ENCODE measurements at regions not wholly inside any gene's neighbourhood (a gene's known extent, or its start where the extent isn't known, plus 50 kb on each side); places are given as distances from the start of the nearest gene placed in this dataset.

DNA sequence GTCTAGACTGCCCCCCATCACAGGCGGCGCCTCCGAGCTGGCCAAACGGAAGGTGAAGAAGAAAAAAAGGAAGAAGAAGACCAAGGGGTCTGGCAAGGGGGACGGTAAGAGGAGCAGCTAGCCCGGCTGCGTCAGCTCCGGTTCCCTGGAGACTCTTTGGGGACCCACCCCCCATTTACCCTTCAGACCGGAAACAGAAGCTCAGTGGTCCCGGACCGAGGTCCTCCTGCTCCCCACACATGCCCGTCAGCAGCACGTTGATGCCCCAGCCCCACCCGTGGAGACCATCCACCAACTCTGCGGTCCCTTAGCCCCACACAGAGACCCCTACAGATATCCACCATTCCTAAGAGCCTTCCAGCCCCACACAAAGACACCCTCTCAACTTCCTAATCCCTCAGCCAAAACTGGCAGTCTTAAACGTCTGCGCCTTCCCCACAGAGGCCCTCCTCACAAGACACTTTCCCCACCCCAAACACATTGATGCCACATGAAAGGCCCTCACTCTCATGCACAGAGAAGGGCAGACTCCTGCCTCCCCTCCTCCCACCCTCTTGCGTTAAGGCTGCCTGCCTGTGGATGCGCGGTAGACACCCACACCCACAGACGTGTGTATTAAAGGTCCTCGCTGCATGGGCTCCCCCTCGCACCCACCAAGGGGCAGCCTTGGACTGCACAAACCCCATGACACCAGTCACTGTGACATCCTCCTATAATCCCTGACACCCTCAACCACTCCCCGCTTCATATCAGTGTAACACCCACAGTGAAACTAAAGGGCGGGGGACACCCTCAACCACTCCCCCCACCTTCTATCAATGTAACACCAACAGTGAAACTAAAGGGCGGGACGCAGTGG, 58.2 kb upstream of the RPH3AL start:
- Histone ChIP-seq H3K4me1 (replicated peaks) (no peaks in the 10 kb centered on the region), H3K36me3 (no peaks in the 10 kb centered on the region), H3K4me3 (peak overlapping the region; percentile 87 to 92), H3K27ac (no peak overlapping the region), H3K27me3 (replicated peaks; ENCODE audit: insufficient read depth) (no peaks in the 10 kb centered on the region), H3K9me3 (no peaks in the 10 kb centered on the region)
- no peak for DNase-seq (ENCODE audit: low spot score)
- 14% methylated on average over 27 of the region's 27 CpGs for WGBS
- TF ChIP-seq POLR2AphosphoS5 (IDR thresholded peaks at IDR 0.05) (no peak), POLR2A (IDR thresholded peaks at IDR 0.05) (no peak)
- TF ChIP-seq, protein P1, sequence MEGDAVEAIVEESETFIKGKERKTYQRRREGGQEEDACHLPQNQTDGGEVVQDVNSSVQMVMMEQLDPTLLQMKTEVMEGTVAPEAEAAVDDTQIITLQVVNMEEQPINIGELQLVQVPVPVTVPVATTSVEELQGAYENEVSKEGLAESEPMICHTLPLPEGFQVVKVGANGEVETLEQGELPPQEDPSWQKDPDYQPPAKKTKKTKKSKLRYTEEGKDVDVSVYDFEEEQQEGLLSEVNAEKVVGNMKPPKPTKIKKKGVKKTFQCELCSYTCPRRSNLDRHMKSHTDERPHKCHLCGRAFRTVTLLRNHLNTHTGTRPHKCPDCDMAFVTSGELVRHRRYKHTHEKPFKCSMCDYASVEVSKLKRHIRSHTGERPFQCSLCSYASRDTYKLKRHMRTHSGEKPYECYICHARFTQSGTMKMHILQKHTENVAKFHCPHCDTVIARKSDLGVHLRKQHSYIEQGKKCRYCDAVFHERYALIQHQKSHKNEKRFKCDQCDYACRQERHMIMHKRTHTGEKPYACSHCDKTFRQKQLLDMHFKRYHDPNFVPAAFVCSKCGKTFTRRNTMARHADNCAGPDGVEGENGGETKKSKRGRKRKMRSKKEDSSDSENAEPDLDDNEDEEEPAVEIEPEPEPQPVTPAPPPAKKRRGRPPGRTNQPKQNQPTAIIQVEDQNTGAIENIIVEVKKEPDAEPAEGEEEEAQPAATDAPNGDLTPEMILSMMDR (IDR thresholded peaks at IDR 0.05) = no peak
- intact Hi-C loops (cut with DNase I) = no loop called here

DNA sequence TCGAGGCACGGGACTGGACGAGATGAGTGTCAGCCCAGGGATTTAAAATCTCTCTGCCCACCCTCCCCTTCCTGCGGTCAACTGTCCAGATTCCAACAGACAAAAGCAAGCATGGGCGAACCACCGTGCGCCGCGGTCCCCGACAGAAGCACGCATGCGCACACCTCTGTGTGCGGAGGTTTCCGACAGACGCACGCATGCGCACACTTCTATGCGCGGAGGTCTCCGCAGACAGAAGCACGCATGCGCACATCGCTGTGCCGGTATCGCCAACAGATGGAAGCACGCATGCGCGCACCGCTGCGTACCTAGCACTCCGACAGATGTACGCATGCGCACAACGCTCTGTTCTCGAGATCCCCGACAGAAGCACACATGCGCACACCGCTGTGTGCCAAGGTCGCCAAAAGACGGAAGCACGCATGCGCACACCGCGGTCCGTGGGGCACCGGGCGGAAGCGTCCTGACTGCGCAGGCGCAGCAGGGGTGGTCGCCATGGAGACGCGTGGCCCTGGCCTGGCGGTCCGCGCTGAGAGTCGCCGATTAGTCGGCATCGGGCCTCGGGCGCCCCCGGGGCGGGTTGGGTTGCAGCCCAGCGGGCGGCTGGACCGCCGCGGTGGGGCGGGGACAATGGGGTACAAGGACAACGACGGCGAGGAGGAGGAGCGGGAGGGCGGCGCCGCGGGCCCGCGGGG, 57.4 kb upstream of the RPH3AL start:
- TF ChIP-seq, protein P1 (IDR thresholded peaks at IDR 0.05) = no peak
- TF ChIP-seq POLR2A (IDR thresholded peaks at IDR 0.05) (peak; percentile 47), POLR2AphosphoS5 (IDR thresholded peaks at IDR 0.05) (peak; percentile 100)
- intact Hi-C loops (cut with DNase I) = no loop called here
- Histone ChIP-seq H3K27me3 (replicated peaks; ENCODE audit: insufficient read depth) (no peaks in the 10 kb centered on the region), H3K4me3 (peak overlapping the region; percentile 87 to 92), H3K27ac (peak overlapping the region; percentile 20 to 56), H3K36me3 (no peaks in the 10 kb centered on the region), H3K9me3 (no peaks in the 10 kb centered on the region), H3K4me1 (replicated peaks) (no peaks in the 10 kb centered on the region)
- peak; percentile 99 for DNase-seq (ENCODE audit: low spot score)
- 6% methylated on average over 68 of the region's 80 CpGs for WGBS

DNA sequence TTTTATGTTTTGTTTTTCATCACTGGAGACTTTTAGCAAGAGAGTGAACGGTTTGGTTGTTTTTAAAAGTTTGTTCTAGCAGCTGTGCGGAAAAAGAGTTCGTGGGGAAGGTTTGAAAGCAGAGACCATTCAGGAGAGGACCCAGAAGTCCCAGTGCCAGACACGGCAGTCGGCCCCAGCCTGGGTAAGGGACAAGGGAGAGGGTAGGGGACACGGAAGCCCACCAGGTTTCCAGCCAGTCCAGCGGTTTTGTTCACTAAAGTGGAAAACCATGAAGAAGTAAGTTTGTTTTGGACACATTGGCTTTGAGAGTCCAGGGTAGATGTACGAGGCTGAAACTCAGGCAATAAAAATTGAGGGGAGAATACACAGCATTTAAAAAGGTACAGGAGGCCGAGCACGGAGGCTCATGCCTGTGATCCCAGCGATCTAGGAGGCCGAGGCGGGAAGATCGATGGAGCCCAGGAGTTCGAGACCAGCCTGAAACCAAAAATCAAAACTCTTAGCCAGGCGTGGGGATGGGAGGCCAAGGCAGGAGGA, 56.8 kb upstream of the RPH3AL start:
- TF ChIP-seq POLR2A (IDR thresholded peaks at IDR 0.05) (no peak), POLR2AphosphoS5 (IDR thresholded peaks at IDR 0.05) (no peak)
- TF ChIP-seq, protein P1 (IDR thresholded peaks at IDR 0.05) = no peak
- DNase-seq (ENCODE audit: low spot score) = no peak
- Histone ChIP-seq H3K9me3 (no peaks in the 10 kb centered on the region), H3K27ac (peak overlapping the region; percentile 20 to 56), H3K36me3 (no peaks in the 10 kb centered on the region), H3K4me3 (peak overlapping the region; percentile 33 to 92), H3K4me1 (replicated peaks) (no peaks in the 10 kb centered on the region), H3K27me3 (replicated peaks; ENCODE audit: insufficient read depth) (no peaks in the 10 kb centered on the region)
- 79% methylated on average over 16 of the region's 16 CpGs for WGBS
- intact Hi-C loops (cut with DNase I) = no loop called here

DNA sequence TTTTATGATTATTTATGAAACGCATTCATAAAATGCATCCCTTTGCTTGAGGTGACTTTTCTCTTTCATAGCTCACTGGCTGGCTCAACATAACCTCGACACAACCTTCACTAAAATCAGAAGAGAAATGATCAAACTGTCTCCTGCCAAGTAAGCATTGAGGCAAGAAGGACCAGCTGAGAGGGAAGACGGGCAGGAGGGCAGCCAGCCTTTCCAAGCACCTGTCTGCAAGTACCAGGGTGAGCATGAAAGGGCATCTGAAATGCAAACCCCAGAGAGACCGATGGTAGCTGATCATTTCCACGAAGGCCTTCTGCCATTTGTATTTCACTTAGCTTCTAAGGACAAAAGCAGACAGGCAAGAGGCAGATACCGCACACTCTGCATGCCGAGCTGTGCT, 52.1 kb upstream of the RPH3AL start:
- intact Hi-C loops (cut with DNase I) = no loop called here
- Histone ChIP-seq H3K4me1 (replicated peaks) (no peaks in the 10 kb centered on the region), H3K9me3 (no peaks in the 10 kb centered on the region), H3K27me3 (replicated peaks; ENCODE audit: insufficient read depth) (no peaks in the 10 kb centered on the region), H3K36me3 (no peaks in the 10 kb centered on the region), H3K4me3 (no peak overlapping the region), H3K27ac (no peak overlapping the region)
- WGBS = 75% methylated on average over 7 of the region's 7 CpGs
- DNase-seq (ENCODE audit: low spot score) = no peak
- TF ChIP-seq POLR2A (IDR thresholded peaks at IDR 0.05) (no peak), POLR2AphosphoS5 (IDR thresholded peaks at IDR 0.05) (no peak)
- TF ChIP-seq, protein P1 (IDR thresholded peaks at IDR 0.05) = no peak
